Nephron progenitor cell (in vitro differentiated cells): ENCODE measurements at regions not wholly inside any gene's neighbourhood (a gene's known extent, or its start where the extent isn't known, plus 50 kb on each side); places are given as distances from the start of the nearest gene placed in this dataset.

Source experiments
- DNase-seq: peaks from one replicate; pipeline ENCODE4 v3.0.0; 2021
- H3K27ac Mint-ChIP-seq: 2 replicates; pipeline ENCODE4 v1.8.0; 2021; ENCODE audit warnings: mild to moderate bottlenecking, moderate library complexity, mixed read lengths
- H3K27me3 Mint-ChIP-seq: 2 replicates; pipeline ENCODE4 v1.8.0; 2021; ENCODE audit warnings: mild to moderate bottlenecking, low read depth, mixed read lengths; ENCODE audit not compliant: poor library complexity
- H3K36me3 Mint-ChIP-seq: 2 replicates; pipeline ENCODE4 v1.8.0; 2021; ENCODE audit warnings: low read depth, mixed read lengths
- H3K4me1 Mint-ChIP-seq: 2 replicates; pipeline ENCODE4 v1.8.0; 2021; ENCODE audit warnings: mixed read lengths
- H3K4me3 Mint-ChIP-seq: 2 replicates; pipeline ENCODE4 v1.8.0; 2021; ENCODE audit warnings: mild to moderate bottlenecking, moderate library complexity, mixed read lengths
- H3K9me3 Mint-ChIP-seq: 2 replicates; pipeline ENCODE4 v1.8.0; 2021; ENCODE audit warnings: mild to moderate bottlenecking, moderate library complexity, mixed read lengths
- TF ChIP-seq, protein P1 (sequence below): fragments of 200-600 bp; sonication (generic); IDR thresholded peaks from 2 replicates; pipeline ENCODE4 v1.5.0; 2021; ENCODE audit warnings: antibody characterized with exemption

DNA sequence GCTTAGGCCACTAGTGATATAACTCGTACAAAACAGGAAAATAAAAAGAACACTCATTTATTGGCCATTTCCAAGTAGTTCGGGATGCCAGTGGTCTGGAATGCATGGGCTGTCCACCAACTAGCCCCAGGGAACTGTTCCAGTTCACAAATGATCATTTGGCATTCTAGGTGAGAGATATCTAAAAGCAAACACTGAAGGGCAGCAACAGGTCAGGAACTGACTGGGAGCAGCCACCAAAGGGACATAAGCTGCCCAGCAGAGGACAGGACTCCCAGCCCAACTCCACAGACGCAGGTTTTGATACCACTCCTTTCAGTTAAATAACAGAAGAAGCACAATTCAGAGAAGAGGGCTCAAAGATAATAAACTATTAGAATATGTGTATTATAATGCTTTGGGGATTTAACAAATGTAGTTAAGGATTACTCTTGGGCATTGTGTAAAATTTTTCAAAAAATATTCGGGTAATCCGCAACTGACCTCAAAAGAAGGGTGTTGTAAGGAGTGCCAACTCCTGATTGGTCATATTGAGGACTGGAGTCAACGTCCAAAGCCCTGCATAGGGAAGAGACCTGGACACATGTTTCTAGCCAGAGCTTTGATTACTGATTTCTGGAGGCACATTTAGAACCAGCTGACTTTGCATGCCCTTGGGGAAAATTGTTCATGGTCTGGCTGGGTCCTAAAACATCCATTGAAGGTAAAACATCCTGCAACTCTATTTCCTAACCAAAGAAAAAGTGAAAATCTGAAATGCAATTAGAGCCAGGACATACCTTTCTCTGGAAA is 320.0 kb downstream of the DNAH5 start:
- Mint-ChIP-seq H3K27ac (no peak overlapping the region), H3K4me1 (no peaks in the 10 kb centered on the region), H3K27me3 (no peaks in the 10 kb centered on the region), H3K4me3 (no peak overlapping the region), H3K9me3 (no peaks in the 10 kb centered on the region), H3K36me3 (no peaks in the 10 kb centered on the region)
- no peak for DNase-seq
- TF ChIP-seq, protein P1, sequence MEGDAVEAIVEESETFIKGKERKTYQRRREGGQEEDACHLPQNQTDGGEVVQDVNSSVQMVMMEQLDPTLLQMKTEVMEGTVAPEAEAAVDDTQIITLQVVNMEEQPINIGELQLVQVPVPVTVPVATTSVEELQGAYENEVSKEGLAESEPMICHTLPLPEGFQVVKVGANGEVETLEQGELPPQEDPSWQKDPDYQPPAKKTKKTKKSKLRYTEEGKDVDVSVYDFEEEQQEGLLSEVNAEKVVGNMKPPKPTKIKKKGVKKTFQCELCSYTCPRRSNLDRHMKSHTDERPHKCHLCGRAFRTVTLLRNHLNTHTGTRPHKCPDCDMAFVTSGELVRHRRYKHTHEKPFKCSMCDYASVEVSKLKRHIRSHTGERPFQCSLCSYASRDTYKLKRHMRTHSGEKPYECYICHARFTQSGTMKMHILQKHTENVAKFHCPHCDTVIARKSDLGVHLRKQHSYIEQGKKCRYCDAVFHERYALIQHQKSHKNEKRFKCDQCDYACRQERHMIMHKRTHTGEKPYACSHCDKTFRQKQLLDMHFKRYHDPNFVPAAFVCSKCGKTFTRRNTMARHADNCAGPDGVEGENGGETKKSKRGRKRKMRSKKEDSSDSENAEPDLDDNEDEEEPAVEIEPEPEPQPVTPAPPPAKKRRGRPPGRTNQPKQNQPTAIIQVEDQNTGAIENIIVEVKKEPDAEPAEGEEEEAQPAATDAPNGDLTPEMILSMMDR: no peak

DNA sequence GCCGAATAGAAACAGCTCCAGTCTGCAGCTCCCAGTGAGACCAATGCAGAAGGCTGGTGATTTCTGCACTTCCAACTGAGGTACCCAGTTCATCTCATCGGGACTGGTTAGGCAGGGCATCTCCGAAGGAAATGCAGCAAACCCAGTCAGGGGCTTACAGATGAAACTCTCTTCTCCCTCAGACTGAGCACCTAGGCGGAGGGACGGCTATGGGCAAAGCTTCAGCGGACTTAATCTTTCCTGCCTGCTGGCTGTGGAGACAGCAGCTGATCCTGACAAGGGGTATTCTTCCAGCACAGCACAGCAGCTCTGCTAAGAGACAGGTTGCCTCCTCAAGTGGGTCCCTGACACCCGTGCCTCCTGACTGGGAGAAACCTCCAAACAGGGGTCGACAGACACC is 330.9 kb downstream of the DNAH5 start:
- Mint-ChIP-seq H3K27me3 (no peaks in the 10 kb centered on the region), H3K4me3 (no peak overlapping the region), H3K36me3 (no peaks in the 10 kb centered on the region), H3K4me1 (no peaks in the 10 kb centered on the region), H3K27ac (no peak overlapping the region), H3K9me3 (peaks cover 16% of the 10 kb centered on the region)
- no peak for DNase-seq
- TF ChIP-seq, protein P1: no peak

DNA sequence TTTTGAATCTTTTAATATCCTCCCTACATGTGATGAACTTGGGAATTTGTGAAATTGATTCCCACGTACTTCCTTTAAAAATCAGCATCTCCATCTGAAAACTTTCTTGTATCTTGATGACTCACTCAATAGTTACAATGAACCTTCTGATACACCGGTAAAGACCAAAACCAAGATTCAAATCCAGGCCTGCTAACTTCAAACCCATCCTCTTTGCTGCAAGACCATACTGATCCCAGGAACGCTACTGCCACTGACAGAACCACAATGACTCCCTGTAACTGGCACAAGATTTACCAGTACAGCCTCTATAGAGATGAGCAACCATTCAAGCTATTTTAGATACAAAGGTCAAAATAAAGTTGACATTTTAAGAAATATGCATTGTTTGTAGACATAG is 332.9 kb downstream of the DNAH5 start:
- Mint-ChIP-seq H3K27me3 (no peaks in the 10 kb centered on the region), H3K9me3 (peaks cover 9% of the 10 kb centered on the region), H3K36me3 (no peaks in the 10 kb centered on the region), H3K4me1 (no peaks in the 10 kb centered on the region), H3K27ac (no peak overlapping the region), H3K4me3 (no peak overlapping the region)
- TF ChIP-seq, protein P1: no peak
- no peak for DNase-seq

DNA sequence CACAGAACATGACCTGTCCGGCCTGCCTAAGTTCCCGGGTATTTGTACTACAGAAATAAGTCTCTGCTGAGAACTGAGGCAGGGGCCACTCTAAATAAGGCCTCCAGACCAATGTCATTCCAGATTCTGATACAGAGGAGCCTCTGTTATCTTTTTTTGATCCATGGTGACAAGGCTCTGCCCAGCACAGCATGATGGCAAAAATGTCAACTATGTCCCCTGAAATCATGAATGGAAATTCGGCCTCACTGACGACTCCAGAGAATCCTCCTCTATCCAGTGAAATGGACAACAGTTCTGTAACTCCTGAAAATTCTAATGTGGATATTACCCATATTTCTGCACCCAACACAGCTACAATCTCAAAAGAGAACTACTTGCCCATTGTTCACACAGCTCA is 335.0 kb downstream of the DNAH5 start:
- Mint-ChIP-seq H3K4me1 (no peaks in the 10 kb centered on the region), H3K27ac (no peak overlapping the region), H3K9me3 (no peaks in the 10 kb centered on the region), H3K4me3 (no peak overlapping the region), H3K36me3 (no peaks in the 10 kb centered on the region), H3K27me3 (peaks cover 5% of the 10 kb centered on the region)
- no peak for DNase-seq
- TF ChIP-seq, protein P1: no peak

DNA sequence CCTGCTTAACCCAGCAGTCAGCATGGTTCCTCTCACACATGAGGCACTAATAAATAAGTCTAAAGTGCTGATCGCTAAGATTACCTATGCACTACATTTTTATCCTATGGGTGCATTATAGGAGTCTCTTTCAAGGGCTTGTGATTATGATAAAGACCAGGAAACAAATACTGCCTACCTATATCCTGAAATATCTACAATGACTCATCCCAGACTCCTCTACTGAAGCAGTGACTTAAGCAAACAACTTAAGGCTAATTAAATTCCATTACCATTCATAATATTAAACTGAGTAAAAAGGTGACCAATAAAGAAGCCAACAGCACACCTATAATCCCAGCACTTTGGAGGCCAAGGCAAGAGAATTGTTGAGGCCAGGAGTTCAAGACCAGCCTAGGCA is 338.4 kb downstream of the DNAH5 start:
- H3K9me3 Mint-ChIP-seq: no peaks in the 10 kb centered on the region
- DNase-seq: no peak
- peaks cover 8% of the 10 kb centered on the region for H3K27me3 Mint-ChIP-seq
- no peak overlapping the region for H3K4me3 Mint-ChIP-seq
- H3K27ac Mint-ChIP-seq: no peak overlapping the region
- no peaks in the 10 kb centered on the region for H3K36me3 Mint-ChIP-seq
- no peaks in the 10 kb centered on the region for H3K4me1 Mint-ChIP-seq
- TF ChIP-seq, protein P1: no peak

DNA sequence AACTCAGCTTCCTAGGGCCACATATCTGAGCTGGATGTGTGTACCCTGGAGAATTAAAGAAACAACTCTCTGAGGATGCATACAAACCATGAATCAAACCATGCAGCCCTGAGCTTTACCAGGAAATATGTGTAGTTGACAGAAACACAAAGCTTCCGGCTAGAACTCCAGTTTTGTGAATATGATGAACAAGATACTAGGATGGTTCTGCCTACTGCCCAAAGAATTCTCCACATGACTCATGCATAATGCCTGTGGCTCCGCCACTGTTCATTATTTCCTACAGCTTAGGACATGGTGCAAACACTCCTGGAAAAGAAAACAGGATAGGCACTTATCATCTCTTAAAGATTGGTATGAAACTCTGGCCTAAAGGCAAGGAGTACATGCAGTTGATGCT is 343.4 kb downstream of the DNAH5 start:
- Mint-ChIP-seq H3K27me3 (peaks cover 8% of the 10 kb centered on the region), H3K4me3 (no peak overlapping the region), H3K9me3 (no peaks in the 10 kb centered on the region), H3K4me1 (no peaks in the 10 kb centered on the region), H3K36me3 (no peaks in the 10 kb centered on the region), H3K27ac (no peak overlapping the region)
- TF ChIP-seq, protein P1: no peak
- no peak for DNase-seq
